ENCODE measurements at regions not wholly inside any gene's neighbourhood (a gene's known extent, or its start where the extent isn't known, plus 50 kb on each side); places are given as distances from the start of the nearest gene placed in this dataset.

DNA sequence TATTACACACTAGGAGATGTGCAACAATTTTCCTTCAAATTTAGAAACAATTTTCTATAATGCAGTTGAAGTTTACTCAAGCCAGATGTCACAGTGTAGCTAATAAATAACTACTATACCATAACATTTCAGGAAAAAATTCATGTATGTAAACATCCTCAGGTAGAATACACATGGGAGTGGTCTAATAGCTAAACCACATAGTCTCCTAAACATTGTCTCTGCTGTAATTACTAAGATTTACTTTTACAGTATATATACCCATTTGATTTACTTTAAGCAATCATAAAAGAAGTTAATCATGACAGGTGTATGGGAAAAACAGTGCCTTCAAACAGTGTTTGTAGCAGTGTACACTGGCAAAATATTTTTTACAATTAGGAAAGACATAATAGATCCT is 110.1 kb upstream of the GRM7 start:
- Histone ChIP-seq H3K27ac (ENCODE audit: extremely low read depth, low read depth, low read length) (no peak overlapping the region), H2AFZ (ENCODE audit: low read depth, low read length) (no peak overlapping the region), H3K9me1 (ENCODE audit: control insufficient read depth, insufficient read depth, low read length) (no peaks in the 10 kb centered on the region), H3K27me3 (ENCODE audit: control insufficient read depth in 2 of 2, insufficient read depth in 2 of 2, low read length in 2 of 2) (no peaks in the 10 kb centered on the region), H3K4me3 (no peak overlapping the region), H3K4me1 (replicated peaks in 1 of 2; ENCODE audit: control insufficient read depth in 2 of 2, insufficient read depth in 2 of 2, low read length in 2 of 2) (peaks cover 0 to 4% of the 10 kb centered on the region in 2 experiments; a peak in 2 of 5 replicates), H3K9me3 (replicated peaks; ENCODE audit: control insufficient read depth, insufficient read depth, low read depth, low read length) (no peaks in the 10 kb centered on the region), H3K9ac (ENCODE audit: insufficient read depth in 1 of 2, low read depth in 2 of 2, low read length in 2 of 2) (no peak overlapping the region), H3K4me2 (ENCODE audit: insufficient read depth, low read length) (no peak overlapping the region), H3K79me2 (ENCODE audit: control insufficient read depth, insufficient read depth, low read length) (no peaks in the 10 kb centered on the region), H4K20me1 (replicated peaks; ENCODE audit: control insufficient read depth, insufficient read depth, low read length) (no peaks in the 10 kb centered on the region), H3K36me3 (ENCODE audit: control insufficient read depth, insufficient read depth, low read length) (no peaks in the 10 kb centered on the region)
- CTCF ChIA-PET (ENCODE audit: low intra/inter-chr PET ratio), result no interaction called here
- no peak for ATAC-seq
- in situ Hi-C loops (cut with MboI) (no loop called here), intact Hi-C loops (cut with micrococcal nuclease) (no loop called here)
- no peak for DNase-seq (ENCODE audit: extremely low read depth in 1 of 4, low spot score in 3 of 4)
- TF ChIP-seq TEAD1 (CRISPR knock-in tag; IDR thresholded peaks at IDR 0.05) (no peak), ZNF551 (CRISPR knock-in tag; IDR thresholded peaks at IDR 0.05) (no peak), ZNF586 (CRISPR knock-in tag; conservative IDR thresholded peaks at IDR 0.05) (no peak), ILK (tag; IDR thresholded peaks at IDR 0.05; ENCODE audit: borderline replicate concordance, low read depth) (no peak), TCF7L2 (IDR thresholded peaks at IDR 0.05; ENCODE audit: low read depth, low read length) (no peak), ZNF584 (CRISPR knock-in tag; IDR thresholded peaks at IDR 0.05; ENCODE audit: low read depth) (no peak), L3MBTL2 (IDR thresholded peaks at IDR 0.05) (no peak)
- TF ChIP-seq, protein P1, sequence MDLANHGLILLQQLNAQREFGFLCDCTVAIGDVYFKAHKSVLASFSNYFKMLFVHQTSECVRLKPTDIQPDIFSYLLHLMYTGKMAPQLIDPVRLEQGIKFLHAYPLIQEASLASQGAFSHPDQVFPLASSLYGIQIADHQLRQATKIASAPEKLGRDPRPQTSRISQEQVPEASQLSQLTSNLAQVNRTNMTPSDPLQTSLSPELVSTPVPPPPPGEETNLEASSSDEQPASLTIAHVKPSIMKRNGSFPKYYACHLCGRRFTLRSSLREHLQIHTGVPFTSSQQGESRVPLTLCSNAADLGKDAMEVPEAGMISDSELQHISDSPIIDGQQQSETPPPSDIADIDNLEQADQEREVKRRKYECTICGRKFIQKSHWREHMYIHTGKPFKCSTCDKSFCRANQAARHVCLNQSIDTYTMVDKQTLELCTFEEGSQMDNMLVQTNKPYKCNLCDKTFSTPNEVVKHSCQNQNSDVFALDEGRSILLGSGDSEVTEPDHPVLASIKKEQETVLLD (IDR thresholded peaks at IDR 0.05), result no peak
- TF ChIP-seq, protein P2, sequence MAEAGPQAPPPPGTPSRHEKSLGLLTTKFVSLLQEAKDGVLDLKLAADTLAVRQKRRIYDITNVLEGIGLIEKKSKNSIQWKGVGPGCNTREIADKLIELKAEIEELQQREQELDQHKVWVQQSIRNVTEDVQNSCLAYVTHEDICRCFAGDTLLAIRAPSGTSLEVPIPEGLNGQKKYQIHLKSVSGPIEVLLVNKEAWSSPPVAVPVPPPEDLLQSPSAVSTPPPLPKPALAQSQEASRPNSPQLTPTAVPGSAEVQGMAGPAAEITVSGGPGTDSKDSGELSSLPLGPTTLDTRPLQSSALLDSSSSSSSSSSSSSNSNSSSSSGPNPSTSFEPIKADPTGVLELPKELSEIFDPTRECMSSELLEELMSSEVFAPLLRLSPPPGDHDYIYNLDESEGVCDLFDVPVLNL (CRISPR knock-in tag; IDR thresholded peaks at IDR 0.05; ENCODE audit: low read depth), result no peak
- POLR2A ChIA-PET, result no interaction called here
- no TSS peak for BruUV-seq (replicated peaks)
- no peak for FAIRE-seq
